Keratinocyte (primary cell): ENCODE measurements at regions not wholly inside any gene's neighbourhood (a gene's known extent, or its start where the extent isn't known, plus 50 kb on each side); places are given as distances from the start of the nearest gene placed in this dataset.

Experiments
- DNase-seq: peaks from one replicate; pipeline ENCODE4 v3.0.0-alpha.2; 2011; ENCODE audit warnings: low read depth, missing footprints, low spot score
- FAIRE-seq: peaks from 2 replicates; lab custom pipeline; 2011; peaks lifted over from hg19 to GRCh38; lab: Jason Lieb, UNC
- H2AFZ ChIP-seq: 2 replicates; pipeline ENCODE4 v1.6.0; 2012; ENCODE audit warnings: low read length, control low read depth, inconsistent platforms; ENCODE audit not compliant: control insufficient read depth
- H3K27ac ChIP-seq: 2 replicates; pipeline ENCODE4 v1.5.1; 2011; ENCODE audit warnings: low read length; ENCODE audit not compliant: control insufficient read depth, insufficient read depth
- H3K27me3 ChIP-seq: 3 replicates; pipeline ENCODE4 v1.6.0; 2011; ENCODE audit warnings: low read length; ENCODE audit not compliant: control insufficient read depth, insufficient read depth; ENCODE audit errors: extremely low read depth
- H3K36me3 ChIP-seq, 2 experiments: 2 replicates in 1 of 2; 3 replicates in 1 of 2; pipeline ENCODE4 v1.5.1; 2011; ENCODE audit warnings: low read length in 2 of 2, mild to moderate bottlenecking in 1 of 2; ENCODE audit not compliant: control insufficient read depth in 2 of 2, insufficient read depth in 2 of 2; ENCODE audit errors: extremely low read depth in 1 of 2
- H3K4me1 ChIP-seq: 3 replicates; pipeline ENCODE4 v1.5.1; 2011; ENCODE audit warnings: low read length; ENCODE audit not compliant: control insufficient read depth, insufficient read depth; ENCODE audit errors: extremely low read depth
- H3K4me2 ChIP-seq: 3 replicates; pipeline ENCODE4 v1.6.0; 2011; ENCODE audit warnings: low read depth, low read length; ENCODE audit not compliant: control insufficient read depth, insufficient read depth; ENCODE audit errors: extremely low read depth
- H3K4me3 ChIP-seq, 3 experiments: fragments of 200-600 bp in 1 of 3; sonication (generic) in 1 of 3; 2 replicates in 2 of 3; 3 replicates in 1 of 3; pipeline ENCODE4 v1.5.1; 2011 to 2016; ENCODE audit warnings: low read length in 3 of 3, mild to moderate bottlenecking in 3 of 3, control low read depth in 2 of 3, inconsistent platforms in 1 of 3, low read depth in 1 of 3, mixed read lengths in 1 of 3, mixed run types in 1 of 3, moderate library complexity in 1 of 3; ENCODE audit not compliant: control insufficient read depth in 2 of 3, insufficient read depth in 2 of 3; ENCODE audit errors: extremely low read depth in 1 of 3
- H3K79me2 ChIP-seq: 2 replicates; pipeline ENCODE4 v1.6.0; 2012; ENCODE audit warnings: low read length; ENCODE audit not compliant: control insufficient read depth, insufficient read depth
- H3K9ac ChIP-seq: 3 replicates; pipeline ENCODE4 v1.6.0; 2011; ENCODE audit warnings: low read length; ENCODE audit not compliant: control insufficient read depth, insufficient read depth; ENCODE audit errors: extremely low read depth
- H3K9me1 ChIP-seq: 3 replicates; pipeline ENCODE4 v1.6.0; 2011; ENCODE audit warnings: low read length; ENCODE audit not compliant: control insufficient read depth, insufficient read depth; ENCODE audit errors: extremely low read depth
- H3K9me3 ChIP-seq: 2 replicates; pipeline ENCODE4 v1.5.1; 2012; ENCODE audit warnings: low read depth, low read length; ENCODE audit not compliant: control insufficient read depth
- H4K20me1 ChIP-seq: 3 replicates; pipeline ENCODE4 v1.6.0; 2011; ENCODE audit warnings: low read length; ENCODE audit not compliant: control insufficient read depth, insufficient read depth; ENCODE audit errors: extremely low read depth
- EZH2 ChIP-seq: IDR thresholded peaks from one replicate; pipeline ENCODE4 v1.6.1; 2012; ENCODE audit warnings: inconsistent platforms, mild to moderate bottlenecking, low read length, moderate library complexity
- dilution Hi-C: fragments of 300-500 bp; cut with MboI; formaldehyde crosslinking; loops from one replicate; pipeline ENCODE4 v1.7.0; 2020; ENCODE audit warnings: low sequenced_read_pairs; ENCODE audit not compliant: extremely low pct_ligation_motif_present
- TF ChIP-seq, protein P1 (sequence below), 3 experiments: IDR thresholded peaks in 1 of 3; conservative IDR thresholded peaks in 1 of 3; optimal IDR thresholded peaks in 1 of 3; 2 replicates in 2 of 3; 3 replicates in 1 of 3; pipeline versions ENCODE3 to v1.5.1; 2011; ENCODE audit warnings: low read length in 3 of 3, mild to moderate bottlenecking in 3 of 3, moderate library complexity in 2 of 3, control low read depth in 1 of 3, inconsistent platforms in 1 of 3; ENCODE audit not compliant: insufficient read depth in 2 of 3; ENCODE audit errors: extremely low read depth in 1 of 3

DNA sequence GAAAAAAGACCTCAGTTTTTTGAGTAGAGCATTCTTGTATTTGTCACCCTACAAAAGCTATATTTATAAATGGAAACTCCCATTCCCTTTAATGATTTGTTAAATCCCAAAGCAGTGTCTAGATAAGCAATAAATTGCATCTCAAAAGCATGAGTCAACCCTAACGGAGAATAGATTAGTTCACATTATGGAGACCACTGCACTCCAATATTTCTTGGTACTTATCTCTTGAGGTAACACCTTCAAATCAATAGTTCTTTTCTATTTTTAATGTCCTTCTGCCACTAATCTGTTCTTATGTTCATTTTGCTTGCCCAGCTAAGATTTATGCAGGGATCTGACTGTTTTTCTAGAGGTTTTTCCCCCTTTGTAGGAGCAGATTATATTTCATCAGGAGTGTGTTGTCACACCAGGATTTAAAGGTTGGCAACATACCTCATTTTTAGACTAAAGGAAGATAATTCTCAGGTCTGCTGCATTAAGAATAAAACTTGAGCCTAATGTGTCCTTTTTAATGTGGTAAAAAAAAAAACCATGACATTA lies 91.4 kb upstream of the ADGRG2 start:
- H2AFZ ChIP-seq = no peak overlapping the region
- H3K79me2 ChIP-seq = no peaks in the 10 kb centered on the region
- H4K20me1 ChIP-seq = no peaks in the 10 kb centered on the region
- no peak overlapping the region for H3K9ac ChIP-seq
- H3K4me3 ChIP-seq = no peak overlapping the region
- dilution Hi-C loops = no loop called here
- DNase-seq (no peak), FAIRE-seq (no peak)
- no peaks in the 10 kb centered on the region for H3K36me3 ChIP-seq
- no peaks in the 10 kb centered on the region for H3K9me1 ChIP-seq
- no peak overlapping the region for H3K4me2 ChIP-seq
- H3K27ac ChIP-seq = no peak overlapping the region
- TF ChIP-seq, protein P1, sequence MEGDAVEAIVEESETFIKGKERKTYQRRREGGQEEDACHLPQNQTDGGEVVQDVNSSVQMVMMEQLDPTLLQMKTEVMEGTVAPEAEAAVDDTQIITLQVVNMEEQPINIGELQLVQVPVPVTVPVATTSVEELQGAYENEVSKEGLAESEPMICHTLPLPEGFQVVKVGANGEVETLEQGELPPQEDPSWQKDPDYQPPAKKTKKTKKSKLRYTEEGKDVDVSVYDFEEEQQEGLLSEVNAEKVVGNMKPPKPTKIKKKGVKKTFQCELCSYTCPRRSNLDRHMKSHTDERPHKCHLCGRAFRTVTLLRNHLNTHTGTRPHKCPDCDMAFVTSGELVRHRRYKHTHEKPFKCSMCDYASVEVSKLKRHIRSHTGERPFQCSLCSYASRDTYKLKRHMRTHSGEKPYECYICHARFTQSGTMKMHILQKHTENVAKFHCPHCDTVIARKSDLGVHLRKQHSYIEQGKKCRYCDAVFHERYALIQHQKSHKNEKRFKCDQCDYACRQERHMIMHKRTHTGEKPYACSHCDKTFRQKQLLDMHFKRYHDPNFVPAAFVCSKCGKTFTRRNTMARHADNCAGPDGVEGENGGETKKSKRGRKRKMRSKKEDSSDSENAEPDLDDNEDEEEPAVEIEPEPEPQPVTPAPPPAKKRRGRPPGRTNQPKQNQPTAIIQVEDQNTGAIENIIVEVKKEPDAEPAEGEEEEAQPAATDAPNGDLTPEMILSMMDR (optimal IDR thresholded peaks at IDR 0.05 in 1 of 3, IDR thresholded peaks at IDR 0.05 in 1 of 3, conservative IDR thresholded peaks at IDR 0.05 in 1 of 3; ENCODE audit: extremely low read depth in 1 of 3, insufficient read depth in 2 of 3, low read length in 3 of 3) = no peak
- TF ChIP-seq EZH2 = no peak
- H3K9me3 ChIP-seq = no peaks in the 10 kb centered on the region
- H3K4me1 ChIP-seq = no peaks in the 10 kb centered on the region
- no peaks in the 10 kb centered on the region for H3K27me3 ChIP-seq

DNA sequence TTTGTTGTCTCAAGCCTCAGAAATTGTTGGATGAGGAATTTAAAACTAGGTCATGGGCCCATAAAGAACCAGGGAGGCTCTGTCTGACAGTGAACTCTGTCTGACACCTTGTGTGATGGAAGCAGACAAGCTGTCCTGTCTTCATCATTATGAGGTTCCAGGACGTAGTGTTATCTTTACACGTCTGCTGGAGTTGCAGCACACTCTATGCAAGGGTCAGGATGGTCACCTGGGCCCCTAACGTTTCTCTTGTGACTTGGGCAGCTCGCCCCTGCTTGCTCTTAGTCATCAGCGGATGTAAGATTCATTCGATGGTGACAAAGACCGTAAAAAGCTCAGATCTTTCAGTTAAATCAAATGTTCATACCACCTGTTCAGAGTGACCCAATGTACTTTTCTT lies 92.0 kb upstream of the ADGRG2 start:
- no peak for FAIRE-seq
- H3K4me3 ChIP-seq = no peak overlapping the region
- H3K4me2 ChIP-seq = no peak overlapping the region
- no peak overlapping the region for H3K9ac ChIP-seq
- no peaks in the 10 kb centered on the region for H3K9me1 ChIP-seq
- H2AFZ ChIP-seq = no peak overlapping the region
- dilution Hi-C loops = no loop called here
- H4K20me1 ChIP-seq = no peaks in the 10 kb centered on the region
- H3K27me3 ChIP-seq = no peaks in the 10 kb centered on the region
- H3K79me2 ChIP-seq = no peaks in the 10 kb centered on the region
- H3K36me3 ChIP-seq = no peaks in the 10 kb centered on the region
- no peaks in the 10 kb centered on the region for H3K9me3 ChIP-seq
- H3K27ac ChIP-seq = no peak overlapping the region
- no peaks in the 10 kb centered on the region for H3K4me1 ChIP-seq
- TF ChIP-seq, protein P1 (optimal IDR thresholded peaks at IDR 0.05 in 1 of 3, IDR thresholded peaks at IDR 0.05 in 1 of 3, conservative IDR thresholded peaks at IDR 0.05 in 1 of 3; ENCODE audit: extremely low read depth in 1 of 3, insufficient read depth in 2 of 3, low read length in 3 of 3) = no peak
- no peak for TF ChIP-seq EZH2
- no peak for DNase-seq
